GM23248 (cell line): ENCODE measurements at regions not wholly inside any gene's neighbourhood (a gene's known extent, or its start where the extent isn't known, plus 50 kb on each side); places are given as distances from the start of the nearest gene placed in this dataset.

Experiments used
- EZH2 ChIP-seq: fragments of 200-600 bp; sonication (generic); IDR thresholded peaks from 2 replicates; pipeline ENCODE4 v1.6.1; 2018; ENCODE audit warnings: antibody characterized with exemption, mild to moderate bottlenecking; ENCODE audit not compliant: insufficient read depth, poor library complexity, severe bottlenecking
- EZH2phosphoT487 ChIP-seq: fragments of 200-600 bp; sonication (generic); IDR thresholded peaks from 2 replicates; pipeline ENCODE4 v1.6.1; 2018; ENCODE audit warnings: antibody characterized with exemption, moderate library complexity, mild to moderate bottlenecking, low read depth; ENCODE audit not compliant: insufficient read depth

DNA sequence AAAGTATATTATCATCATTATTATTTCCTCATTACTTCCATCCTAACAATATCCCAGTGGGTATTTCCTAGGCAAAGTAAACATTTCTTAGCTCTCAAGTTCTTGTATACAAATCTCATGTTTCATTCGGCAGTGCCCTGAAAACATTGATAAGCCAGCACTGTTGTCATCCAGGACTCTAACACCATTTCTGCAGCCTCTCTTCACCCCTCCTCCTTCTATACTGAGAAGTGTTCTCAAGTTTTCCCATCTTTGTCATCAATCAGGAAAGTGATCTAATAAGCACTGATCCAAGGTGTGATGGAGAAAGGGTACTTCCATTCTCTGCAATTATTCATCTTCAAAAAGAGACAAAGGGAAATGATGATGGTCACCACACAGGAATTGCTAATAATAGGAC lies 168.4 kb upstream of the CCDC54 start:
- no peak for TF ChIP-seq EZH2
- TF ChIP-seq EZH2phosphoT487, result no peak
